NCI-H1105 (cell line): ENCODE measurements at regions not wholly inside any gene's neighbourhood (a gene's known extent, or its start where the extent isn't known, plus 50 kb on each side); places are given as distances from the start of the nearest gene placed in this dataset.
A peak's percentile ranks its signal among the peaks of the same experiment; 100 is the strongest.

Source experiments
- DNase-seq: peaks from one replicate; lab custom pipeline; 2025; lab: John Stamatoyannopoulos, UW

- DNase-seq: no peak
These were observed 84.9 kb upstream of the BCOR start for GRCh38 chrX:40182615-40183014.

GRCh38 chrX:40182095-40182494 is 84.3 kb upstream of the BCOR start:
- DNase-seq: no peak

GRCh38 chrX:40179283-40179682 is 81.5 kb upstream of the BCOR start:
- no peak for DNase-seq

DNA sequence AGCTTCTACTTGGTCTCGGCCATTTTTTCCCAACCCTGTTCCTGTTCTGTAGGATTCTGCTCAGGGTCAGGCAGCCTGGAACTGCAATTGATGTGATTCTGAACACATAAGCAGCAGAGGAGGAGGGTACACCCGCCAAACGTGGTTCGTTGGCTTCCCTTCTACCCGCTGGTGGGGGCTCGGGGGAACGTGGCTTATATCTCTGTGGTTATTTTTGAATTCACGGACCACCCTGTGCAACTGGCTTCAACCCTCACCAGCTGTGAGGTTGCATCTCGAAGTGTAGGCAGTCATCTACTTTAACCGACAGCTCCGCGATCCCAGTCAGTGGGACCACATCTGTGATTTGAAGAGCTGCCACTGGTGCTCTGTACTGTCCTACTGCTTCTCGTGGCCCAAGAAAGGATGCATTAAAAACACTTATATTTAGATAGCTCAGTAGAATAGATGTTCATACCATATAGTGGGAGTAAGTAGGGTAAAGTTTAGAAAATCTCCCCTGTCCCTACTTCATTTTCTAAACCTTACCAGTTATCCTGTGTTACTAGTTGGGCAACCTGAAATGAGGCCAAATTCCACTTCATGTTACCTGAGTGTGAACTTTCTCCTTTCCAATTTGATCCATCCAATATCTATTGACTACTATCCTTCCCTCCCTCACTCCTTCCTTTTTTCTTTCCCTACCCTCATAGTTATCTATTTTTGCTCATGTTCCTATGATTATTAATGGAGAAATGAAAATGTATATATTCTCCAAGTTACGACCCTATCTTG is 80.4 kb upstream of the BCOR start:
- no peak for DNase-seq

DNA sequence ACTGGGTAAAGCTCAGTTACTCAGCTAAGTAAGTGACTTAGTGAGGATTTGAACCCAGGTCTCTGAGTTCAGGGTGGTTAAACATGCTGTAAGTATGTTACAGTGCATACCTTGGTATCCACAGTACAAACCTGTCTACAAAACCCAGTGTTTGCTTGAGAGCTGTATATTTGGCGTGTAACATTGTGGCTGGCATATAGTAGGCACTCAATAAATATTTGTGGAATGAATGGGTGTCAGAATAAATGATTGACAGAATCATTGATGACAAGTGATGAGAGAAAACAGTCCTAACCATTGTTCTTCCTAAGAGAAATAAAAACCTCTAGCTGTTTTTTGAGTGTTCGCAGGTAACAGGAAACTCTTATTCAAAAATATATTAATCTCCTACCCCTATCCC is 79.7 kb upstream of the BCOR start:
- no peak for DNase-seq

- no peak for DNase-seq
These were observed 79.3 kb upstream of the BCOR start for GRCh38 chrX:40177117-40177430.

- DNase-seq: peak; percentile 34
These were observed 78.8 kb upstream of the BCOR start for GRCh38 chrX:40176351-40177116.

GRCh38 chrX:40175511-40176350 is 78.0 kb upstream of the BCOR start:
- peak; percentile 85 for DNase-seq

- peak; percentile 59 for DNase-seq
These were observed 77.2 kb upstream of the BCOR start for GRCh38 chrX:40174854-40175510.

DNA sequence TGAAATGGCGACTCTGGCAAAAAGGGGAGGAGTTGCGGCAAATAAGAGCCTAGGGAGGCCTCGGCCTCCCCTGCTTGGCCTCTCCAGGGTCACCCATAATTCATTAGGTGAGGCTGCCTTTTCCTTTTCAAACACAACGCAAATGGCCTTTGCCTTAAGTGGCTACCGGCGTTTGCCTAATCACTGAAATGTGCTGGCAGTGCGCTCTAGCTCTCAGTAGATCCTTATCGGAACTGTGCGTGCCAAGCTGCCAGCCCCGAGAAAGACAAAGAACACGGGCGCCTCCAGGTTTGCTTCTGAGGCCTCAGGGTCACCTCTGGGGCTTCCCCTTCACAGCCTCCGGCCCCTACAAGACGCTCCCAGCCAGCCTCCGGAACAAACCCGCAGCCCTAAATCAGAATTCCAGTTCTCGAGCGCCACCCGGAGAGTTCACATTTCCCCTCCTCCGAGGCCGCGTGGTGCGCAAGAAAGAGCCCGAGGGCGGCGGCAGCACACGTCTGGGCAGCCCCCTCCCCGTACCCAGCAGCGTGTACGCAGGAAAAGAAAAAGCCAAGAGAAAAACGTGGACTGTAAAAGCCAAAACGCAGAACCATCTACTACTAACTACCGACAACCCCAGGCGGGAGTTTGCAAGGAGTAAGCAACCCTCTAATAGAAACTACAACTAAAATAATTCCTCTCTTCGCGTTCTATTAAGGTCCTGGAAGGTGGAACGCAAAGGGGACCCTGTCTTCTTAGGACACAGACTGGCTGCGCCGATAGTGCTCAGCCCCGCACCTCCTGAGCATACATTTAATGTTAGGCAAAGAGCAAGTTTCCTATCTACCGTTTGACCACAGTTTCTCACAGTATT is 76.5 kb upstream of the BCOR start:
- peak; percentile 44 for DNase-seq

DNA sequence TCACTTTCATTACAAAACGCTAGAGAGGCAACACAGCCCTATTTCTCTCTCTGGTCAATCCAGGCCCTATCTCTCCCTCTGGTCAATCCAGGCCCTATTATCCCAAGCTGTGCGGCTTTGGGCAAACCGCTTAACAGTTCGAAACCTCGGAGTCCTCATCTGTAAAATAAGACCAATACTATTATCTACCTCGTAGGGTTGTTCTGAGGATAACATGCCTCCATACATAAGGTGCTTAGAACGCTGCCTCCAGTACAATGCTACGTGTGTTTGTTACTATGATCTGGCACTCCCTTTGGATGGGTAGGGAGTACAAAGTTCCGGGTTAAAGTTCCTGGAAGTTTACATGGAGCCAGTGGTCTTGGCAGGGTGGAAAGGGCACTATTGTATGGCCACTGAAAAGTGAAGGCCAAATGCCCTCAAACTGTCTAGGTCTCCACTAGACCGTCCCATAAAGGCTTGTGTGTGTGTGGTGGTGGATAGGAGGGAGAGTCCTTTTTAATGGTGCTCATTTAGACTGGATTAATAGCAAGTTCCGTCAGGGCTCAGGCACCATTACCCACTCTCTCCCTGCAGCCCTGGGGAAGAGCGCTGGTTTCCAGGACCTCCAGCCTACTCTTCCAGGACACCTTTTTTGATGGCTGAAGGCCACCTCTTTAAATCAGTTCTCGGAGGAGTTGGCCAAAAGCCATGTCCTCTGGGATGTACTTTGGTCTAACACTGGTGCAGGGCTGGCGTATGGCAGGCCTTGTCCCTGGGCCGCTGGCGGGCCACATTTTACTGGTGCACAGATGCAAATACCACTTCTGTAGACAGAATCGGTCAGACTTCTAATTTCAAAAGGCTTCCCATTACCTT is 75.6 kb upstream of the BCOR start:
- no peak for DNase-seq

GRCh38 chrX:40172401-40173142 is 74.8 kb upstream of the BCOR start:
- peak; percentile 13 for DNase-seq

DNA sequence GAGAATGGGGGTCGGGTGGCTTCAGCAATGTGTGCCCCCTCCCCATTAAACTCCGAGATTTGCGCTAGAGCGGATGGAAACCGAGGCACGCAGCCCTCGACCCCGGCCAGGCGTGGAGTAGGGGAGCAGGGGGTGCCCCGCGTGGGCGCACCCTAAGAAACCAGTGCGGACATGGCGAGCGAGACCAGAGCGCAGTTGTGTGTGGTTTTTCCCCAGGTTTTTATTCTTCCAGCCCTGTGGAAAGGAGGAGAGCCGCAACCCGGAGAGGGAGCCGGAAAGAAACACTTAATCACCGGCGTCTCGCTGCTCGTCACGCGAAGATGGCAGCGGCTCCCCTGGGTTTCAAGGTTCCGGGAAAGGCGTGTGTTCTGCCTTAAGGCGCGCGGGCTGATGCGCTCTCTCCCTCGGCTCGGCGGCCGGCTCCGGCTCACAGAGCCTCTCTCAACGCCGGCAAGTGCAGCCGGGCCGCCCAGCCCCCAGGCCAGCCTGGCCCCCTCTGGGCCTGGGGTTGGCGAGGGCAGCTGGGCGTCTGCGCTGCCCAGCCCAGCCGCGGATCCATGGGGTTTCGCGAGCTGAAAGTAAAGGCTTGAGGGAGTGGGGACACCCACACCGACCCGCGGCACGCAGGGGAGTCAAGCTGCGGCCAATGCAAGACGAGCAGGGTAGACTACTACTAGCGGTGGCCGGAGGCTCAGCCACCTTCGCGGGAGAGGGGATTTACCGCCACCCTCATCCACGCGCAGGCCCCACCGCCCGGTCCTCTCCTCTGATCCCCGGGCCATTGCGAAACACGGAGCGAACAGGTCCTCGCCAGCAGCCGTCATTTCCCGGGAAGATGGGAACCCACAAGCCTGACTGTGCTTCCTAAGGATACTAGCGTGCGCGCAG is 74.0 kb upstream of the BCOR start:
- DNase-seq: no peak

DNA sequence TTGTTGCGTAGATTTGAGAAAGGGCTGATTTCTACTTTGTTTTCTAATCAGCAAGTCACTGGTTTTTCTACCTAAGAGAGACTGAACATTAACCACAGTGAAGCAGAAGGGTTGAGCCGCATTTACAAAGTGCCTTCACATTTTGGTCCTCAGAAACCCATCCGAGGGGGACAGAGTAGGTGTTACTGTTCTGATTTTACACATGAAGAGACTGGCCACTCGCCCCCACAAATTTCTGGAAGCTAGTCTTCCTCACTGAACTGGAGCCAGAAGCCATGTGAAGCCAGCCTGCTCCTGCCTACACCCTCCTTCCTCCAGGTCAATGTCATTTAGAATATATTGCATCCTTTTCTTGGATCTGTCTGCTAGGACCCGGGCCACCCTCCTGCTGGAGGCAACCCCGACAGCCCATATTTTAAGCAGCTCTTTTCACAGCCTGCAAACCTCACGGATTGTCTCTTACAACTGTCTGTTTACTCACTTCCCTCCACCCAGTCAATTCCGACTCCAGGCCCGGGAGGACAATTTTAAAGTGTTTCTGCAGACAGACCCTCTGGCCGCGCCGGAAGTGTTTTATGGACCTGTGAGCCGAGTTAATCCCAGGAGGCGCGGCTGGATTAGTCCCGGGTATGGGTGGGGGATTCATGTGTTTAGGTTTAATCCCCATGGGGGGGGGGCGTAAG is 73.2 kb upstream of the BCOR start:
- DNase-seq: peak; percentile 12

- peak; percentile 73 for DNase-seq
These were observed 71.7 kb upstream of the BCOR start for GRCh38 chrX:40169193-40170101.

- DNase-seq: peak; percentile 39
These were observed 70.8 kb upstream of the BCOR start for GRCh38 chrX:40168480-40169011.
